ENCODE measurements at regions not wholly inside any gene's neighbourhood (a gene's known extent, or its start where the extent isn't known, plus 50 kb on each side); places are given as distances from the start of the nearest gene placed in this dataset.

- H3K4me3 ChIP-seq (ENCODE audit: low read depth, low read length): peak overlapping the region; percentile 83
- TF ChIP-seq CTCF (IDR thresholded peaks at IDR 0.05; ENCODE audit: low read depth, low read length, missing control alignments): no peak
- no peak for DNase-seq (ENCODE audit: low read depth)
Observed at GRCh38 chr3:42013691-42014457, 52.0 kb upstream of the ULK4 start.

GRCh38 chr3:42012935-42013690 is 51.2 kb upstream of the ULK4 start:
- peak overlapping the region; percentile 62 for H3K4me3 ChIP-seq (ENCODE audit: low read depth, low read length)
- peak; percentile 90 for DNase-seq (ENCODE audit: low read depth)
- TF ChIP-seq CTCF (IDR thresholded peaks at IDR 0.05; ENCODE audit: low read depth, low read length, missing control alignments): no peak

- no peak for DNase-seq (ENCODE audit: low read depth)
- no peak for TF ChIP-seq CTCF (IDR thresholded peaks at IDR 0.05; ENCODE audit: low read depth, low read length, missing control alignments)
- peak overlapping the region; percentile 62; the same call in 1 of the 2 replicates for H3K4me3 ChIP-seq (ENCODE audit: low read depth, low read length)
Observed at GRCh38 chr3:42012383-42012934, 50.6 kb upstream of the ULK4 start.
